Liver (tissue), 3 donors: ENCODE measurements at regions not wholly inside any gene's neighbourhood (a gene's known extent, or its start where the extent isn't known, plus 50 kb on each side); places are given as distances from the start of the nearest gene placed in this dataset.

ENCODE experiments used
- FOXA1 ChIP-seq: IDR thresholded peaks from 2 replicates; pipeline ENCODE4 v1.6.1; 2016; ENCODE audit warnings: antibody characterized with exemption
- GABPA ChIP-seq, 2 donors: IDR thresholded peaks in 1 of 2; conservative IDR thresholded peaks in 1 of 2; 2 replicates each; pipeline ENCODE4 v1.6.1; 2016; ENCODE audit warnings: antibody characterized with exemption in 2 of 2, mild to moderate bottlenecking in 1 of 2, moderate library complexity in 1 of 2
- HNF4G ChIP-seq: IDR thresholded peaks from 2 replicates; pipeline ENCODE4 v1.6.1; 2016; ENCODE audit warnings: antibody characterized with exemption
- JUND ChIP-seq, 2 donors: IDR thresholded peaks; 2 replicates each; pipeline ENCODE4 v1.6.1; 2016; ENCODE audit warnings: antibody characterized with exemption in 2 of 2
- MAX ChIP-seq: IDR thresholded peaks from 2 replicates; pipeline ENCODE4 v1.6.1; 2016; ENCODE audit warnings: antibody characterized with exemption
- RAD21 ChIP-seq, 2 donors: IDR thresholded peaks; 2 replicates each; pipeline ENCODE4 v1.6.1; 2016; ENCODE audit warnings: antibody characterized with exemption in 2 of 2, mild to moderate bottlenecking in 2 of 2
- REST ChIP-seq: IDR thresholded peaks from 2 replicates; pipeline ENCODE4 v1.6.1; 2016; ENCODE audit warnings: antibody characterized with exemption, mild to moderate bottlenecking
- SP1 ChIP-seq: IDR thresholded peaks from 2 replicates; pipeline ENCODE4 v1.6.1; 2018; ENCODE audit warnings: antibody characterized with exemption, mild to moderate bottlenecking
- TAF1 ChIP-seq: conservative IDR thresholded peaks from 2 replicates; pipeline ENCODE4 v1.6.1; 2016; ENCODE audit warnings: antibody characterized with exemption, mild to moderate bottlenecking
- YY1 ChIP-seq: IDR thresholded peaks from 2 replicates; pipeline ENCODE4 v1.6.1; 2016; ENCODE audit warnings: antibody characterized with exemption, mild to moderate bottlenecking
- TF ChIP-seq, protein P1 (sequence below): fragments of 150-350 bp; IDR thresholded peaks from 2 replicates; pipeline ENCODE4 v1.5.1; 2017; ENCODE audit warnings: improper control_type of control experiment, low read depth, low read length; ENCODE audit not compliant: missing input control
- TF ChIP-seq, protein P2 (sequence below): IDR thresholded peaks from 2 replicates; pipeline ENCODE4 v1.6.1; 2016; ENCODE audit warnings: antibody characterized with exemption
- donor health status: healthy.
- donor health status: healthy.

- TF ChIP-seq, protein P1, sequence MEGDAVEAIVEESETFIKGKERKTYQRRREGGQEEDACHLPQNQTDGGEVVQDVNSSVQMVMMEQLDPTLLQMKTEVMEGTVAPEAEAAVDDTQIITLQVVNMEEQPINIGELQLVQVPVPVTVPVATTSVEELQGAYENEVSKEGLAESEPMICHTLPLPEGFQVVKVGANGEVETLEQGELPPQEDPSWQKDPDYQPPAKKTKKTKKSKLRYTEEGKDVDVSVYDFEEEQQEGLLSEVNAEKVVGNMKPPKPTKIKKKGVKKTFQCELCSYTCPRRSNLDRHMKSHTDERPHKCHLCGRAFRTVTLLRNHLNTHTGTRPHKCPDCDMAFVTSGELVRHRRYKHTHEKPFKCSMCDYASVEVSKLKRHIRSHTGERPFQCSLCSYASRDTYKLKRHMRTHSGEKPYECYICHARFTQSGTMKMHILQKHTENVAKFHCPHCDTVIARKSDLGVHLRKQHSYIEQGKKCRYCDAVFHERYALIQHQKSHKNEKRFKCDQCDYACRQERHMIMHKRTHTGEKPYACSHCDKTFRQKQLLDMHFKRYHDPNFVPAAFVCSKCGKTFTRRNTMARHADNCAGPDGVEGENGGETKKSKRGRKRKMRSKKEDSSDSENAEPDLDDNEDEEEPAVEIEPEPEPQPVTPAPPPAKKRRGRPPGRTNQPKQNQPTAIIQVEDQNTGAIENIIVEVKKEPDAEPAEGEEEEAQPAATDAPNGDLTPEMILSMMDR = no peak
- TF ChIP-seq RAD21 (IDR thresholded peaks at IDR 0.05) (no peak), JUND (IDR thresholded peaks at IDR 0.05) (no peak), HNF4G (no peak), YY1 (no peak), GABPA (IDR thresholded peaks at IDR 0.05 in 1 of 2, conservative IDR thresholded peaks at IDR 0.05 in 1 of 2) (no peak), MAX (no peak), TAF1 (no peak), SP1 (no peak), FOXA1 (no peak), REST (no peak)
- TF ChIP-seq, protein P2, sequence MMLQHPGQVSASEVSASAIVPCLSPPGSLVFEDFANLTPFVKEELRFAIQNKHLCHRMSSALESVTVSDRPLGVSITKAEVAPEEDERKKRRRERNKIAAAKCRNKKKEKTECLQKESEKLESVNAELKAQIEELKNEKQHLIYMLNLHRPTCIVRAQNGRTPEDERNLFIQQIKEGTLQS = no peak
These were observed 64.8 kb downstream of the NKX2-1 start for GRCh38 chr14:36455241-36455627.
